K562 (cell line): ENCODE measurements at regions not wholly inside any gene's neighbourhood (a gene's known extent, or its start where the extent isn't known, plus 50 kb on each side); places are given as distances from the start of the nearest gene placed in this dataset.

Experiments
- ATAC-seq: fragments of 200-7000 bp; cut with Tn5 transposase; 3 replicates; pipeline ENCODE4 v1.9.1; 2020; ENCODE audit warnings: moderate library complexity
- BruUV-seq: library from RNA; stranded (reverse); fragments of 400-500 nt; replicated peaks from 2 replicates; lab custom pipeline; 2021; lab: Mats Ljungman, UMichigan
- CTCF ChIA-PET: fragments of 300-600 bp; formaldehyde crosslinking; extraction: SDS; loops from one replicate; lab custom pipeline; 2021; ENCODE audit warnings: low intra/inter-chr PET ratio; lab: Yijun Ruan, JAX
- POLR2A ChIA-PET: fragments of 300-600, 350-650 bp; sonication (Branson Sonifier 250); formaldehyde crosslinking; extraction: SDS; loops from one replicate; lab custom pipeline; 2021; ENCODE audit warnings: antibody characterized with exemption, inconsistent platforms; lab: Yijun Ruan, JAX
- DNase-seq, 4 experiments: peaks; one replicate each; pipeline versions ENCODE4 v3.0.0 to v3.0.0-alpha.2; 2011 to 2018; ENCODE audit warnings: low spot score in 3 of 4, mixed read lengths in 3 of 4; ENCODE audit errors: extremely low read depth in 1 of 4
- FAIRE-seq: peaks from 2 replicates; lab custom pipeline; 2011; peaks lifted over from hg19 to GRCh38; lab: Jason Lieb, UNC
- H2AFZ ChIP-seq: 2 replicates; pipeline ENCODE4 v1.6.0; 2011; ENCODE audit warnings: low read depth, low read length, control low read depth, inconsistent platforms
- H3K27ac ChIP-seq: fragments of 200-600 bp; 3 replicates; pipeline ENCODE4 v1.8.0; 2011; ENCODE audit warnings: low read depth, mild to moderate bottlenecking, control low read depth, inconsistent platforms, low read length, moderate library complexity, mixed read lengths; ENCODE audit errors: extremely low read depth
- H3K27me3 ChIP-seq, 2 experiments: fragments of 300-600 bp in 1 of 2; 2 replicates in 1 of 2; 3 replicates in 1 of 2; pipeline versions ENCODE4 v1.6.0 to v1.8.0; 2011; ENCODE audit warnings: inconsistent platforms in 2 of 2, low read length in 2 of 2, mild to moderate bottlenecking in 1 of 2, mixed read lengths in 1 of 2, moderate library complexity in 1 of 2; ENCODE audit not compliant: control insufficient read depth in 2 of 2, insufficient read depth in 2 of 2
- H3K36me3 ChIP-seq: fragments of 300-600 bp; 3 replicates; pipeline ENCODE4 v1.8.0; 2011; ENCODE audit warnings: mild to moderate bottlenecking, low read length, inconsistent platforms; ENCODE audit not compliant: control insufficient read depth, insufficient read depth
- H3K4me1 ChIP-seq, 2 experiments: fragments of 200-600 bp in 1 of 2; replicated peaks in 1 of 2; 2 replicates in 1 of 2; 3 replicates in 1 of 2; pipeline versions ENCODE4 v1.5.1 to v1.8.0; 2011; ENCODE audit warnings: inconsistent platforms in 2 of 2, low read length in 2 of 2, mild to moderate bottlenecking in 1 of 2, mixed read lengths in 1 of 2, moderate library complexity in 1 of 2; ENCODE audit not compliant: control insufficient read depth in 2 of 2, insufficient read depth in 2 of 2
- H3K4me2 ChIP-seq: 2 replicates; pipeline ENCODE4 v1.6.1; 2011; ENCODE audit warnings: low read length, control low read depth, inconsistent platforms, mixed read lengths; ENCODE audit not compliant: insufficient read depth
- H3K4me3 ChIP-seq: fragments of 200-600 bp; sonication (generic), shearing (Covaris generic); 2 replicates; pipeline ENCODE4 v1.5.1; 2016; ENCODE audit warnings: control low read depth, inconsistent platforms
- H3K79me2 ChIP-seq: fragments of 200-600 bp; 3 replicates; pipeline ENCODE4 v1.8.0; 2011; ENCODE audit warnings: low read length, inconsistent platforms; ENCODE audit not compliant: control insufficient read depth, insufficient read depth
- H3K9ac ChIP-seq, 2 experiments: 2 replicates each; pipeline versions ENCODE4 v1.6.0 to v1.6.1; 2011; ENCODE audit warnings: low read depth in 2 of 2, low read length in 2 of 2, control low read depth in 1 of 2, inconsistent platforms in 1 of 2, mild to moderate bottlenecking in 1 of 2, mixed read lengths in 1 of 2; ENCODE audit not compliant: insufficient read depth in 1 of 2
- H3K9me1 ChIP-seq: one replicate; pipeline ENCODE4 v1.6.0; 2011; ENCODE audit warnings: inconsistent platforms, mild to moderate bottlenecking, low read length, moderate library complexity; ENCODE audit not compliant: control insufficient read depth, insufficient read depth
- H3K9me3 ChIP-seq: replicated peaks from 2 replicates; pipeline ENCODE4 v1.5.1; 2011; ENCODE audit warnings: low read depth, low read length, inconsistent platforms; ENCODE audit not compliant: control insufficient read depth, insufficient read depth
- H4K20me1 ChIP-seq: replicated peaks from 2 replicates; pipeline ENCODE4 v1.6.1; 2011; ENCODE audit warnings: low read length, inconsistent platforms, mixed read lengths; ENCODE audit not compliant: control insufficient read depth, insufficient read depth
- ESRRA ChIP-seq: fragments of 450-650 bp; IDR thresholded peaks from 2 replicates; pipeline ENCODE4 v1.6.1; 2014; ENCODE audit warnings: low read depth, mild to moderate bottlenecking, moderate library complexity, borderline replicate concordance
- PTRF ChIP-seq: fragments of 450-650 bp; IDR thresholded peaks from 2 replicates; pipeline ENCODE4 v1.6.1; 2016; ENCODE audit warnings: mild to moderate bottlenecking, missing genetic modification characterization, missing compliant biosample characterization
- ZC3H8 ChIP-seq: fragments of 450-650 bp; IDR thresholded peaks from 2 replicates; pipeline ENCODE4 v1.6.1; 2017
- ZNF140 ChIP-seq: fragments of 250-450 bp; sonication (Bioruptor Pico); IDR thresholded peaks from 2 replicates; pipeline ENCODE4 v1.8.0; 2021; ENCODE audit warnings: moderate library complexity, mild to moderate bottlenecking, inconsistent platforms
- ZNF76 ChIP-seq: fragments of 250-450 bp; sonication (Bioruptor Pico); IDR thresholded peaks from 2 replicates; pipeline ENCODE4 v1.4.0; 2020; ENCODE audit warnings: mild to moderate bottlenecking, moderate library complexity, borderline replicate concordance
- WGBS: fragments of 100-300 bp; shearing (Covaris generic); methylation state at CpG from one replicate; pipeline ENCODE4 v1.1.6; 2016; ENCODE audit warnings: low coverage, mixed read lengths; ENCODE audit not compliant: insufficient coverage; ENCODE audit errors: missing lambda C conversion rate; 5-methylcytosine and 5-hydroxymethylcytosine counted together
- in situ Hi-C: fragments of 300-500 bp; cut with MboI; formaldehyde crosslinking; loops from 4 replicates; pipeline ENCODE4 v1.15.0; 2018; ENCODE audit warnings: inconsistent platforms, mixed read lengths
- intact Hi-C: fragments of 100-400 bp; cut with micrococcal nuclease; formaldehyde crosslinking; loops from 2 replicates; pipeline ENCODE4 v1.14.2; 2022
- TF ChIP-seq, protein P1 (sequence below): sonication (generic); formaldehyde crosslinking; IDR thresholded peaks from 2 replicates; pipeline ENCODE4 v1.8.1; 2023; ENCODE audit warnings: mild to moderate bottlenecking, missing genetic modification reagents

DNA sequence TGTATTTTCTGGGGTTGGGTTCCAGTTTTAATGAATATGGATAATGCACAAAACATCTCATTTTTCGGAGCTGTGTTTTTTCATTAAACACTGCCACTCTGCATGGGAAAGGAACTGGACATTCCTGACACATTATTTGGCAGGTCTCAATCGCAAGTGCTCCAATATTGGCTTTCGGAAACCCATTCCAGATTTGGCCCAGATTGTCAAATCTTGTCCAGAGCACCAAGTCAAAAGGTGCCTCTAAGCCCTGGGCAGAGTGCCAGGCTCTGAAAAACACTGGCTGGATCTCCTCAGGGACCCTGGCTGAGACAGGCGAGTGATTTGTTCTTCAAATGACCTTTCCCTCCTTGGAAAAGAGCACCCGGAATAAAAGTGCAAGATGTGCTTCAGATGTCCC is 68.4 kb upstream of the MRPS6 start:
- Histone ChIP-seq H3K4me1 (peaks cover 0 to 7% of the 10 kb centered on the region in 2 experiments; a peak in 2 of 5 replicates), H3K79me2 (no peaks in the 10 kb centered on the region), H3K9me3 (no peaks in the 10 kb centered on the region; the same call in 1 of the 2 replicates), H3K27me3 (peaks cover 0 to 8% of the 10 kb centered on the region in 2 experiments; a peak in 1 of 5 replicates), H3K9me1 (no peaks in the 10 kb centered on the region), H3K27ac (no peak overlapping the region), H3K4me3 (no peak overlapping the region), H4K20me1 (no peaks in the 10 kb centered on the region), H2AFZ (no peak overlapping the region), H3K4me2 (no peak overlapping the region), H3K36me3 (no peaks in the 10 kb centered on the region), H3K9ac (no peak overlapping the region)
- ATAC-seq (no peak), FAIRE-seq (no peak), DNase-seq (no peak)
- ChIA-PET POLR2A (no interaction called here), CTCF (no interaction called here)
- no peak for TF ChIP-seq ZC3H8
- TF ChIP-seq ESRRA: 0 out of 2 replicates have a peak, but pooled peaks have one; percentile 33
- in situ Hi-C loops (no loop called here), intact Hi-C loops (no loop called here)
- WGBS: 29% methylated on average over 5 of the region's 5 CpGs
- no TSS peak for BruUV-seq

GRCh38 chr21:34004013-34004938 is 69.1 kb upstream of the MRPS6 start:
- DNase-seq: no peak
- H3K4me3 ChIP-seq: no peak overlapping the region
- intact Hi-C loops: no loop called here
- no peaks in the 10 kb centered on the region for H3K36me3 ChIP-seq
- H4K20me1 ChIP-seq: no peaks in the 10 kb centered on the region
- H3K9me1 ChIP-seq: no peaks in the 10 kb centered on the region
- CTCF ChIA-PET: no interaction called here
- no peaks in the 10 kb centered on the region for H3K79me2 ChIP-seq
- no peak overlapping the region for H2AFZ ChIP-seq
- no peak overlapping the region for H3K4me2 ChIP-seq
- H3K4me1 ChIP-seq: peaks cover 0 to 7% of the 10 kb centered on the region in 2 experiments; a peak in 2 of 5 replicates
- POLR2A ChIA-PET: no interaction called here
- in situ Hi-C loops: no loop called here
- TF ChIP-seq PTRF (tag): no peak
- no peak for TF ChIP-seq ZNF76
- TF ChIP-seq, protein P1, sequence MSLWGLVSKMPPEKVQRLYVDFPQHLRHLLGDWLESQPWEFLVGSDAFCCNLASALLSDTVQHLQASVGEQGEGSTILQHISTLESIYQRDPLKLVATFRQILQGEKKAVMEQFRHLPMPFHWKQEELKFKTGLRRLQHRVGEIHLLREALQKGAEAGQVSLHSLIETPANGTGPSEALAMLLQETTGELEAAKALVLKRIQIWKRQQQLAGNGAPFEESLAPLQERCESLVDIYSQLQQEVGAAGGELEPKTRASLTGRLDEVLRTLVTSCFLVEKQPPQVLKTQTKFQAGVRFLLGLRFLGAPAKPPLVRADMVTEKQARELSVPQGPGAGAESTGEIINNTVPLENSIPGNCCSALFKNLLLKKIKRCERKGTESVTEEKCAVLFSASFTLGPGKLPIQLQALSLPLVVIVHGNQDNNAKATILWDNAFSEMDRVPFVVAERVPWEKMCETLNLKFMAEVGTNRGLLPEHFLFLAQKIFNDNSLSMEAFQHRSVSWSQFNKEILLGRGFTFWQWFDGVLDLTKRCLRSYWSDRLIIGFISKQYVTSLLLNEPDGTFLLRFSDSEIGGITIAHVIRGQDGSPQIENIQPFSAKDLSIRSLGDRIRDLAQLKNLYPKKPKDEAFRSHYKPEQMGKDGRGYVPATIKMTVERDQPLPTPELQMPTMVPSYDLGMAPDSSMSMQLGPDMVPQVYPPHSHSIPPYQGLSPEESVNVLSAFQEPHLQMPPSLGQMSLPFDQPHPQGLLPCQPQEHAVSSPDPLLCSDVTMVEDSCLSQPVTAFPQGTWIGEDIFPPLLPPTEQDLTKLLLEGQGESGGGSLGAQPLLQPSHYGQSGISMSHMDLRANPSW (CRISPR knock-in tag): no peak
- TF ChIP-seq ZNF140 (CRISPR knock-in tag): no peak
- FAIRE-seq: no peak
- ATAC-seq: no peak
- no peak overlapping the region for H3K9ac ChIP-seq
- H3K9me3 ChIP-seq: no peaks in the 10 kb centered on the region
- no peak overlapping the region for H3K27ac ChIP-seq
- 0 out of 5 replicates have a peak, but pooled peaks cover 0 to 5% of the 10 kb centered on the region in 2 experiments for H3K27me3 ChIP-seq
- 19% methylated on average over 7 of the region's 7 CpGs for WGBS
- no TSS peak for BruUV-seq
